ENCODE measurements at regions not wholly inside any gene's neighbourhood (a gene's known extent, or its start where the extent isn't known, plus 50 kb on each side); places are given as distances from the start of the nearest gene placed in this dataset.

- Histone ChIP-seq H2AFZ (ENCODE audit: control insufficient read depth, low read length) (no peak overlapping the region), H3K4me2 (ENCODE audit: control insufficient read depth, extremely low read depth, insufficient read depth, low read depth, low read length) (no peak overlapping the region), H3K9me3 (ENCODE audit: control insufficient read depth, low read depth, low read length) (no peaks in the 10 kb centered on the region), H3K79me2 (ENCODE audit: control insufficient read depth, insufficient read depth, low read length) (no peaks in the 10 kb centered on the region), H3K27ac (ENCODE audit: control insufficient read depth, insufficient read depth, low read length) (no peak overlapping the region), H3K36me3 (ENCODE audit: control insufficient read depth in 2 of 2, extremely low read depth in 1 of 2, insufficient read depth in 2 of 2, low read length in 2 of 2) (no peaks in the 10 kb centered on the region), H3K9me1 (ENCODE audit: control insufficient read depth, extremely low read depth, insufficient read depth, low read length) (no peaks in the 10 kb centered on the region), H3K4me3 (ENCODE audit: control insufficient read depth in 2 of 3, extremely low read depth in 1 of 3, insufficient read depth in 2 of 3, low read depth in 1 of 3, low read length in 3 of 3) (no peak overlapping the region), H3K9ac (ENCODE audit: control insufficient read depth, extremely low read depth, insufficient read depth, low read length) (no peak overlapping the region), H4K20me1 (ENCODE audit: control insufficient read depth, extremely low read depth, insufficient read depth, low read length) (no peaks in the 10 kb centered on the region), H3K4me1 (ENCODE audit: control insufficient read depth, extremely low read depth, insufficient read depth, low read length) (no peaks in the 10 kb centered on the region), H3K27me3 (ENCODE audit: control insufficient read depth, extremely low read depth, insufficient read depth, low read length) (no peaks in the 10 kb centered on the region)
- FAIRE-seq (no peak), DNase-seq (ENCODE audit: low read depth, low spot score) (no peak)
- TF ChIP-seq EZH2 (IDR thresholded peaks at IDR 0.05; ENCODE audit: low read length): no peak
- TF ChIP-seq CTCF (optimal IDR thresholded peaks at IDR 0.05 in 1 of 3, IDR thresholded peaks at IDR 0.05 in 1 of 3, conservative IDR thresholded peaks at IDR 0.05 in 1 of 3; ENCODE audit: extremely low read depth in 1 of 3, insufficient read depth in 2 of 3, low read length in 3 of 3): no peak
- dilution Hi-C loops (cut with MboI; ENCODE audit: extremely low pct_ligation_motif_present, low sequenced_read_pairs): no loop called here
Measured at GRCh38 chrX:4930426-4930825, 1217.0 kb upstream of the PRKX start.

DNA sequence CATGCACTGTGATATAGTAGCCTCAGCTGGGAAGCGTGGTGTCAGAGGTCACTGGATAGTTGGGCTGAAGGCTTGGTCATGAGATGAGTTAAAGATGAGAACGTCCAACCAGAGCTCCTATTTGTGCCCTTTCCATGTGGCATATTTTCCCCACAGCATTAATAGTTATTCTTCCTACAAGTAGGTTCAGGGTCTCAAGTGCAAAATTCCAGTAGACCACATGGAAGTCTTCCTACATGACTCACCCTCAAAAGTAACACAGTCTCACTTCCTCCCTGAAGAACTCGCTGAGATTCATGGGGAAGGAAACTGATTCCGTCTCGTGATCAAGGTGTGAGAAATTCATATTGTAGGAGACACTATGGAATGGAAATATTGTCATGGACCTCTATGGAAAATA lies 1212.5 kb upstream of the PRKX start:
- Histone ChIP-seq H3K9me3 (ENCODE audit: control insufficient read depth, low read depth, low read length) (no peaks in the 10 kb centered on the region), H3K4me2 (ENCODE audit: control insufficient read depth, extremely low read depth, insufficient read depth, low read depth, low read length) (no peak overlapping the region), H3K27ac (ENCODE audit: control insufficient read depth, insufficient read depth, low read length) (no peak overlapping the region), H3K4me3 (ENCODE audit: control insufficient read depth in 2 of 3, extremely low read depth in 1 of 3, insufficient read depth in 2 of 3, low read depth in 1 of 3, low read length in 3 of 3) (no peak overlapping the region), H3K9ac (ENCODE audit: control insufficient read depth, extremely low read depth, insufficient read depth, low read length) (no peak overlapping the region), H3K36me3 (ENCODE audit: control insufficient read depth in 2 of 2, extremely low read depth in 1 of 2, insufficient read depth in 2 of 2, low read length in 2 of 2) (no peaks in the 10 kb centered on the region), H3K79me2 (ENCODE audit: control insufficient read depth, insufficient read depth, low read length) (no peaks in the 10 kb centered on the region), H2AFZ (ENCODE audit: control insufficient read depth, low read length) (no peak overlapping the region), H3K27me3 (ENCODE audit: control insufficient read depth, extremely low read depth, insufficient read depth, low read length) (no peaks in the 10 kb centered on the region), H3K9me1 (ENCODE audit: control insufficient read depth, extremely low read depth, insufficient read depth, low read length) (no peaks in the 10 kb centered on the region), H4K20me1 (ENCODE audit: control insufficient read depth, extremely low read depth, insufficient read depth, low read length) (no peaks in the 10 kb centered on the region), H3K4me1 (ENCODE audit: control insufficient read depth, extremely low read depth, insufficient read depth, low read length) (no peaks in the 10 kb centered on the region)
- FAIRE-seq: no peak
- no peak for DNase-seq (ENCODE audit: low read depth, low spot score)
- dilution Hi-C loops (cut with MboI; ENCODE audit: extremely low pct_ligation_motif_present, low sequenced_read_pairs): no loop called here
- TF ChIP-seq CTCF (optimal IDR thresholded peaks at IDR 0.05 in 1 of 3, IDR thresholded peaks at IDR 0.05 in 1 of 3, conservative IDR thresholded peaks at IDR 0.05 in 1 of 3; ENCODE audit: extremely low read depth in 1 of 3, insufficient read depth in 2 of 3, low read length in 3 of 3): no peak
